Stomach (tissue), 4 donors: ENCODE measurements at regions not wholly inside any gene's neighbourhood (a gene's known extent, or its start where the extent isn't known, plus 50 kb on each side); places are given as distances from the start of the nearest gene placed in this dataset.

Experiments used
- POLR2A ChIP-seq, 4 donors: fragments of 450-650 bp; IDR thresholded peaks; one replicate each; pipeline ENCODE4 v1.6.1; 2016; ENCODE audit warnings: antibody characterized with exemption in 4 of 4, control low read depth in 2 of 4, mild to moderate bottlenecking in 1 of 4, moderate library complexity in 1 of 4
- POLR2AphosphoS5 ChIP-seq, 3 donors: sonication (generic); formaldehyde crosslinking; IDR thresholded peaks; one replicate each; pipeline ENCODE4 v1.6.1; 2016; ENCODE audit warnings: antibody characterized with exemption in 3 of 3
- TF ChIP-seq, protein P1 (sequence below), 7 experiments: fragments of 450-650 bp in 4 of 7; fragments of 200-600 bp in 3 of 7; sonication (generic) in 3 of 7; IDR thresholded peaks; one replicate each; pipeline ENCODE4 v1.5.1; 2016 to 2019; ENCODE audit warnings: antibody characterized with exemption in 7 of 7, control low read depth in 2 of 7, mild to moderate bottlenecking in 1 of 7

DNA sequence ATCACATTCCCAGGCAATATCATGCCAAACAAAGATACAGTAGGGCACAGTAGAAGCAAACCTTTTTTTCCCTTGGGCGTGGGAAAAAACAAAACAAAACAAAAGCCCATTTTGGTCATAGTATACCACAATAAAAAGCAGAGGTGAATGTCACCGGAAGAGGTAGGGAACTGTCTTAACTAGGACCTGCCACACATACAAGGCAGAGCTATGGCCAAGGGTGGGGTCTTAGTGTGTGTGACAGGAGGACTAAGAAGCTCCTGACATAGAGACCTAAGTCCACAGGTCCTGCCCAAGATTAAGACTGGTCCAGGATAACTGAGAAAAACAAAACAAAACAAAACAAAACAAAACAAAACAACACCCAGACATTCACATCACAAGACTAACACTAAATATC is 441.2 kb upstream of the DSEL start:
- TF ChIP-seq, protein P1, sequence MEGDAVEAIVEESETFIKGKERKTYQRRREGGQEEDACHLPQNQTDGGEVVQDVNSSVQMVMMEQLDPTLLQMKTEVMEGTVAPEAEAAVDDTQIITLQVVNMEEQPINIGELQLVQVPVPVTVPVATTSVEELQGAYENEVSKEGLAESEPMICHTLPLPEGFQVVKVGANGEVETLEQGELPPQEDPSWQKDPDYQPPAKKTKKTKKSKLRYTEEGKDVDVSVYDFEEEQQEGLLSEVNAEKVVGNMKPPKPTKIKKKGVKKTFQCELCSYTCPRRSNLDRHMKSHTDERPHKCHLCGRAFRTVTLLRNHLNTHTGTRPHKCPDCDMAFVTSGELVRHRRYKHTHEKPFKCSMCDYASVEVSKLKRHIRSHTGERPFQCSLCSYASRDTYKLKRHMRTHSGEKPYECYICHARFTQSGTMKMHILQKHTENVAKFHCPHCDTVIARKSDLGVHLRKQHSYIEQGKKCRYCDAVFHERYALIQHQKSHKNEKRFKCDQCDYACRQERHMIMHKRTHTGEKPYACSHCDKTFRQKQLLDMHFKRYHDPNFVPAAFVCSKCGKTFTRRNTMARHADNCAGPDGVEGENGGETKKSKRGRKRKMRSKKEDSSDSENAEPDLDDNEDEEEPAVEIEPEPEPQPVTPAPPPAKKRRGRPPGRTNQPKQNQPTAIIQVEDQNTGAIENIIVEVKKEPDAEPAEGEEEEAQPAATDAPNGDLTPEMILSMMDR (IDR thresholded peaks at IDR 0.05): no peak
- TF ChIP-seq POLR2A (IDR thresholded peaks at IDR 0.05) (no peak), POLR2AphosphoS5 (IDR thresholded peaks at IDR 0.05) (no peak)
